NCI-H2029 treated with DMSO at 0.1 percent for 48 hours (cell line): ENCODE measurements at regions not wholly inside any gene's neighbourhood (a gene's known extent, or its start where the extent isn't known, plus 50 kb on each side); places are given as distances from the start of the nearest gene placed in this dataset.

Experiments used
- DNase-seq: peaks from one replicate; lab custom pipeline; 2025; lab: John Stamatoyannopoulos, UW

DNA sequence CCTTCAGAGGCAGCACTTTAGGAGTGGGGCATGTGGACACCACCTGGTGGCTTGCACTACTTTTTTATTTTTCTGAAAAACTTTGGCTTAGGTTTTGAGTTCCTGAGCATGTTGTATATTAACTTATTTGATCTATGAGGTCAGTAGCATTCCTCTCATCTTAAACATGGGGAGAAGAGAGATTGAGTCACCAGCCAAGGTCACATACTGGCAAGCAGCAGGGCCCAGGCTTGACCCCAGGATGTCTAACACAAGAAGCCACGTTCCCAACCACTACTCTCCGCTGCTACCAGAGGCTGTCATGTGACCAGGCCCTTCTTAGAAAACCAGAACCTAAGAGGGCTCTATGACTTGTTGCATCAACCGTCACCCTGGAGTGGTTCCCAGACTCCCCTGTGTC is 210.3 kb upstream of the GPR26 start:
- no peak for DNase-seq

DNA sequence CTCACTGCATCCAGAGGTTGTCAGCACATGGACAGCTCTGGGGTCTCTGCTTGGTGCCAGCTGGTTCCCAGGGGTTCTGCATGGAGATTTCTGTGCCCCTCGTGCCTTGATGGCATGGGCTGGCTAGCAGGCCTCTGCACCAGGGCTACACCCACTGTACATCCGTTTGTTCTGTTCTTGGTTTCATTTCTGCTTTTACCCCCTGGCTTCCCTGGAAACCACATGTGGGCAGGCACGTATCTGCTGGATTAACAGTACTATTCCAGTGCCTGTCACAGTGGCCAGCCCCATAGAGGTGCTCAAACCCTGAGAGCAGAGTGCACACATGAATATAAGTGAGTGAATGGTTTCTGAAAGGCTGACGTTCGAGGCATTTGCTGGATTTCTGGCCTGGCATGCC is 207.2 kb upstream of the GPR26 start:
- DNase-seq: no peak

DNA sequence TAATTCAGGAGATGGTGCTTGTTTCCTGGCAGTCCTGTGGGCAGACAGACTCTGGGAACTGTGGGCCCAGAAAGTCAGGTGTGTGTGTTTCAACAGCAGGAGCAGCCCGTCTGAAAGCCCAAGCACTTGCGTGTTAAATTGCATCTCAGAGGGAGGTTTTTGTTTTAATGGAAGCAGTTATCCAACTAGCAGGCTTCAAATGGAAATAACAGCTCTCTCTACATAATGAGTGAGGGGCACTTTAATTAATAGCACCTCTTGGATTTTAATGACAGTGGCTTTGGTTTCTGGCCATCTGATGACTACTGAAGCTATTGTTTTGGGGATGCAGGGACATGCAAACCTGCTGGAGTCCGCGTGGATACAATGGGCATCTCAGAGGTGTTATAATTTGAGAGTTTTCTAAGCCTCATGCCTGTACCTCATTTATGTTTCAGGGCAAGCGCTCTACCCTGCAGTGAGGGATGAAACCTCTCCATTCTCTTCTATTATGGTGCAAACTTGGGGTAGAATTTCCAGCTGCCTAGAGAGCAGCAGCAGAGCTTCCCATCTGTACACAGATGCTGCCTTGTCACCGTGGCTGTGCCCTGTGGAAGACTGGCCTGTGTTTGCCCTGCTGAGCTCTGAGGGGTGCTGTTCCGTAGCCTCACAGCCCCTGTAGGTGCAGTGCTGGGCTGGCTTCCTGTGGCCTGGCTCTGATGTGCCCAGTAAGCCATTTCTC is 206.6 kb upstream of the GPR26 start:
- DNase-seq: no peak

DNA sequence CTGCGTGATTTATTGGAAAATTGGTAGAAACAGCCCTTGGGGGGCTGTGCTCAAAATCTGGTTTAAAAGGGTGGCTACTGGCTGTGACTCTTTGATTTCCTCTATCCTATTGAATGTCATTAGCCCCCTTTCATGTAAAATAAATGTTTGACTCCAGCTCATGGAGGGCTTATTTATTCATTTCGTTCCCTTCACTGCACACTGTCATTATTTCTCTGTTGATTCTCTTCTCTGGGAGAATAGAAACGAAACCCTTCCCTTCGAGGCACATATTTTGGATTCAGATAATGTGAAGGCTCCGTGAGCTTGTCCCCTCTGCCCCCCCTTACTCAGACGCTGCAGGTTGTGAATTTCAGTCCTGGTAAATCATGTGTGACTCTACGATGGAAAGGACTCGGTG is 203.9 kb upstream of the GPR26 start:
- no peak for DNase-seq

DNA sequence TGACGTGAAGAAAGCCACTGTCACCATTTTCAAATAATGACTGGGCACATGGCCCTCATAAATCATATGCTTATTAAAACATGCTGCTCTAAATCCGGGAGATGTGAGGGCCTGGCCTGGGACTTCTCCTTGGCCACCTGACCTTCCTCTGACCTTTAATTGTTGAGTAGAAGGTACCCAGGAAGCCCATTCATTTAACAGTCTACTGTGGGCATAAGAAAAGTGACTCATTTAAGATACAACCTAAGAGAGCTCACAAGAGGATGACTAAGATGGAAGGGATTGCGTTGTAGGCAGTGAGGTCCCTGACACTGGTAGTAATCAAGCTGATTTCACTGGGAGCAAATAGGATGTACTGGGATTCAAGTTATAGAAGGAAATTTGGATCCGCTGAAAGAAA is 203.4 kb upstream of the GPR26 start:
- no peak for DNase-seq

DNA sequence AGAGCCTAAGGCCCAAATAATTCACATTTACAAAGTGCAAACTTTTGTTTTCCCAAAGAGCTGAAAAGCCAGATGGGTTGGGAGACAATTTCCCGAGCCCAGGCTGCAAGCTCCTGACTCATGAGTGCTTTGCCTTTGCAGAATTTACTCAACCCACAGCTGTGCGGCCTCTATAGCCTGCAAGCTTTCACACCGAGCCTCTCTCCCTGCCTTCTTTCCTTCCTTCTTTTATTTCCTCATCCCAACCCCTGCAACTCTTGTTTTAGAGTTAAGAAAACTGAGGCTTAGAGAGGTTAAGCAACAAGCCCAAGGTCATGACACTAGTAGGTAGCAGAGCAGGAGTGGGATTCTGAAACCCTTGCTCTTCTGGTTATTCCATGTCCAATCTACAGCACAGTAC is 203.0 kb upstream of the GPR26 start:
- no peak for DNase-seq

DNA sequence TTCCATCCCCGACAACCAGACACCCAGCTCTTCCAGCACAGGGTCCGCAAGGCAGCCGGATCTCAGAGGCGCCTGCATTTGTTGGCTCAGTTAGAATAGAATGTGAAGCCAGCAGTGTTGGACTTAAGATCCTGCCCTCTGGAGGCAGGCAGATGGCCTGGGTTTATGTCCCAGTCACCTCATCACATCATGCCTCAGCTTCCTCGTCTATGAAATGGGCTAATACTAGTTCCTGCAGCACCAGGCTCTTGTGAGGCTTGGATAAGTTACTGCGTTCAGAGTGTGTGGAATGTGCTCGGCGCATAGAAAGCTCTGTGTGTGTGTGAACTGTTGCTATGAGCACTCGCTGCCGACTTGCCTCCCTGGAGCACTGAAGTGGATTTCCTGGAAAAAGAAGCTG is 202.5 kb upstream of the GPR26 start:
- no peak for DNase-seq

DNA sequence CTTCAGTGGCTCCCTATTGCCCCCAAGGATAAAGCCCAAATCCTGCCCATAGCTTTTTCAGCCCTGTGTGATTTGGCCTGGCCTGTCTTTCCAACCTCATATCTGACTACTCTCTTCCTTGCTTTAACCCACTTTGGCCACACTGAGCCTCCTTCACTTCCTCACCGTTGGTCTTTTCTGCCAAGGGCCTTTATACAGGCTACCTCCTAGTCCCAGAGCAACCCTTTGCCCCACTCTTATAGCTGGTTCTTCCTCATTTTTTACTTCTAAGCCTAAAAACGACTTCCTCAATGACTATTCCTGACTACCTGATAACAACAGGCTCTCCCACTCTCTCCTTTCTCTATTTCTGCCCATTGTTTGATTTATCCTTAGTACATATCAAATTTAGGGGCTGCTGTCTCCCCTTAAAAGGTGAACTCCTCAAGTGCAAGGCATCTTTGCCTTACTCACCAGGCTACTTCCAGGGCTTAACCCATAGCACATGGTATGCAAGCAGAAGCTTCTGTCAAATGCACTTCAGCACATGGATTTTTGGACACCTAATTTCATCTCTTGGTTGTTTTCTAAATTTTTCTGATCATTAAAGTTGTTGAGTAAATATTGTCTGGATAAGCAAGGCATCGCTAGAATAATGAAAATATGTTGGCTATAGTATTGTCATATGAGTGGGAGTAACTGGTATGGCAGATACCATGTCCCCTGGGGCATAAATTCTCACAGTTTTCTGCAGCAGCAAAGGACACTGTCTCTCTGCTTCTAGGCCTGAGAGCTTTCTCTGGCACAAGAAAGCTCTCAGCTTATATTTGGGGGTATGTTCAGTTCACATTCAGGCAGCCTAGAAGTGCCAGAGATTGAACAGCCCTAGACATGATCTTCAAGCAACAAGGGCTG is 201.5 kb upstream of the GPR26 start:
- DNase-seq: no peak

DNA sequence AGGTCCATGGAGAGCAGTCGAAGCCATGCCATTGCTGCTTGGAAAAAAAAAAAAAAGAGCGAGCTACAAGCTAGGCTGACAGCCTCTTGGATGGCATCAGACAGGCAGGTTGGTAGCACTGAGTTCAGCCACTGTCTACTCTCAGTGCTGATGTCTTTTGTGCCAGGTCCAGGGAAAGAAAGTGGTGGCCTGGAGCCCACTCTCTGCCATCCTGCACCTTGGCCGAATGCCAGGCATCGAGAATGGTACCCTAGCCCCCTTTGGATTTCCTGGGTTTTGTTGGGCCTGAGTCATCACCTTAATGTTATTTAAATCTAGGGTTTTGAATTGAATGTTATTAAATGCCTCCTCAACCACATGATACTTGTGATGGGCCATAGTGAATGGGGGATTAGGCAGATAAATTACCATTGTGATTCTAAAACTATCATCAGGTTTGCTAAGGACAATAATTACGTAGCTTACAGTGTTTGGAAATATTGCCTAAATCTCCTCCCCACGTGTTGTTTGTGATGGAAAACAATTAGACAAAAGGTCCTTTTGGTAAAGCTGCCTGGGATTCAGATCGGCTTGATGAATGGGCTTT is 195.7 kb upstream of the GPR26 start:
- DNase-seq: no peak

DNA sequence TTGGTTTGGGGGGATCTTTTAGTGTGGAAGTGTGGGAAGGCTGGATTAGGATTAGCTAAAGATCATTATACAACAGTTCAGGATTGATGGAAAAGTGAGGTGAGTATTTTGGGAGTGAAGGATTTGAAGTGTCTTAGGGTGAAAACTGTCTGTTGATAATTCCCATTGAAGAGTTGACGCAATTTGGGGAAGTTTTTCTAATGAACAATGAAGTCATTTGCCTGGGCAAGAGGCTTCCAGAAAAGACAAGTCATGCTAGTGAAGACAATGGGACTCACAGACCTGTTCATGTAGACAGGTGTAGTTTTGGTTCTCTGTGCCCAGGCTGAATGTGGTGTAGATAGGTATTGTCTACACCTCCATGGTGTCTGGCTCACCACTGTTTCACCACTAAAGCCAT is 194.3 kb upstream of the GPR26 start:
- no peak for DNase-seq

DNA sequence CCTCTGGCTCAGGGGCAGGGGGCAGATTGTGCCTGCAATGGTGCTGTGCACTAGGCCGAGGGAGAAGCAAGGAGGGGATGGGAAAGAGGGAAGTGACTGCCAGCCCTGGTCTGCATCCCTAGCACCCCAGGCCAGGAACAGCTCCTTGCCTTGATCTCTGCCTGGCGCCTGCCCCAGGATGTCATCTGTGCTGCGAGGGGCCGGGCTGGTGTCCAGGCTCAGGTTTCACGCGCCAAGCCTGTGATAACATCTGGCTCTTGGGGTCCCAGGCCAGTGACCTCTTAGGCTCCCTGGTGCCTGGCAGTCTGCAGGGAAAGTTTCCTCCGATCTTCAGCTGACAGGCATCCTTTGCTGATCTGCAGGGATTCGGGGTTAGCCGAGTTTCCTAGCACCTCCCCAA is 193.5 kb upstream of the GPR26 start:
- no peak for DNase-seq

DNA sequence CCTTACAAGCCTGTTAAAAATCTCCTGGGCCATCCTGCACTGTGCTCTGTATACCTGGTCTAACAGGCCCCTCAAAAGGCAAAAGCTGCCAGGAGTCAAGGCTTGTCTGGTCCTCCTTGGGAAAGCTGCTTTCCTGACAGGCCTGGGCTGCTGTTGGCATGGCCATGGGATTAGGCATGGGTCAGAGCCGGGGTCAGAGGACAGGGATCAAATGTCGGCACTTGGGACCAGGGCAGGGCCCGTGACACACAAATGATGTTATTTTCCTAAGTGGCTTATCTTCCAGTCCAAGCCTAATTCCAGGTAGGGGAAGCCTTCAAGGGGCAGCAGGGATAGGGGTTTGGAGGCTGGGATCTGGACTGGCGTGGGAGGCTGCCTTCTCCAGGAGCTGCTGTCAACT is 191.5 kb upstream of the GPR26 start:
- DNase-seq: no peak

DNA sequence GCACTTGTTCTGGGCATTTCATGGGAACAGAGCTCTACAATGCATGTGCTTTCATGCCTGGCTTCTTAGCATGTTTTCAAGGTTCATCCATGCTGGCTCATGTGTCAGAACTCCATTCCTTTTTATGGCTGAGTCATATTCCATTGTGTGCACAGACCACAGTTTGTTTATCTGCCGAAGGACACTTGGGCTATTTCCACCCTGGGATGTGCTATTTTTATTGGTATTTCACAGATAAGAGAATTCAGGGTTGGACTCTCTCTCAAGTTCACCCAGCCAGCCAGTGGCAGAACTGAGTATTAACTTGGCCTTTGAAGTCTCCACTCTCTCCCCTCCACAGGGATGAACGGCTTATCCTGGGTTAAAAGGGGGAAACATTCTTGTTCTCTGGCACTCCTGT is 190.7 kb upstream of the GPR26 start:
- no peak for DNase-seq

DNA sequence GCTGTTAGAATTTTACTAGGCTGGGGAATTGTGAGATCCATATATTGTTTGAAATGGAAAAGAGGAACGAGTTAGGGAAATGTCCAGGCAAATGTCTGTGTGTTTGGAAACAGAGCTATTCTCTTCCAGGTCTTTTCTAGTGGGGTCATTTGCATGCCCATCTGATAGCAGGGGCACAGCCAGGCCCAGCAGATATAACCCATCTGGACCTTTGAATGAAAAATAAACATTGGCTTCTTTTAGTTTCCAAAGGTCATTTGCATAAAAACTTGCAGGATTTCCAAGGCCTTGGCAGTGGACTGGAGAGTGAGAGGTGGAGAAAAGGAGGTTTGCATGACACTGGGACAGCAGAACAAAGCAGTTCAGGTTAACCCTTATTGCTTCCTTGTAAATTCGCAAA is 188.0 kb upstream of the GPR26 start:
- no peak for DNase-seq

DNA sequence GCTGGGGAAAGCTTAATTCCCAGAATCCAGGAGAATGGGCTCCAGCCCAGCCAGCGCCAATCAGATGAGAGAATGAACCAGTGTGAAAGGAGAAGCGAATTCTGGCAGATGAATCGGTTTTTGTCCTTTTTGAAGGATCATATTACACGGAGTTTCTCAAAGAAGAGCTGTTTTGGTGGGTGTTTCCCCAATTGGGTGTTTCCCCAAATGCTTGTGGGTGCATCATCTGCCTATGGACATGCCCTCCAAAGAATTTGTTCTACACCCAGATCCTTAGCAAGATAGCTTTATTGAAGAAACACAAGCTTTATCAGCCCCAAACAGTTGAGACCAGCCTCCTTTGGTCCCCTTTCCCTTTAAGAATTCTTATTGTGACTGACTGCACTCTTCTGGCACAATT is 186.5 kb upstream of the GPR26 start:
- no peak for DNase-seq

DNA sequence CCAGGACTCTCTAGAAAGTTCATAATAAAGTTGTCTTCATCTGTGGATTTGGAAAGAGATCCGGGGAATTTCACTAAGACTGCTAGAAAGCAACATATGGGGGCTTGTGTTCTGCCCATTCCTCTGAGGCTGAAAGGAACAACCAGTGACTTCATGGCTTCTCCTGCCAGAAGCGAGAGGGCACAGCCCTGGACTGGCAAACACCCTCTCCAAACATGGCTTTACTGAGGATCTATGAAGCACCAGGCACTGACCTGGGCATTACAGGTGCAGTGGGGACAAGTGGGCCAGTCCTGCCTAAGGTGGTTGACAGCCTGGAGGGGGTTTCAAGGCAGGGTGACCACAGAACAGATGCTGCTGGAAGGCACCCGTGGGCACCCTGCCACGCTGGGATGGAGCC is 185.8 kb upstream of the GPR26 start:
- DNase-seq: no peak

DNA sequence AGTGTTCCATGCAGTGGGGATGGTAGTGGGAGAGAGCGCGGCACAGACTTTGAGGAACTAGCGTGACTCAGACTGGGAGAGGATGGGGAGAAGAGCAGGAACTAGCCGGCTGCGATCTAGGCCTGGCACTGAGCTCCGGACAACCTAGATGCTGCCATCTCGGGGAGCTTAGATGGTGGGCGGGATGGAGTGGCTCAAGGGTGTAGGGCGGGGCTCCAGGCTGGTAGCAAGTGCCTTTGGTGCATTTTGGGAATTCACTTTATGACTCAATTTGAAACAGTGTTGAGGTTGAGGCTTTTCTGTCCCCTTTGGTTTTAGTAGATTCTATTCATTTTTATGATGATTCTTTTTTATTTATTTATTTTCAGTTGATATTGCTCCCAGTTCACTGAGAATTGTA is 185.3 kb upstream of the GPR26 start:
- no peak for DNase-seq

DNA sequence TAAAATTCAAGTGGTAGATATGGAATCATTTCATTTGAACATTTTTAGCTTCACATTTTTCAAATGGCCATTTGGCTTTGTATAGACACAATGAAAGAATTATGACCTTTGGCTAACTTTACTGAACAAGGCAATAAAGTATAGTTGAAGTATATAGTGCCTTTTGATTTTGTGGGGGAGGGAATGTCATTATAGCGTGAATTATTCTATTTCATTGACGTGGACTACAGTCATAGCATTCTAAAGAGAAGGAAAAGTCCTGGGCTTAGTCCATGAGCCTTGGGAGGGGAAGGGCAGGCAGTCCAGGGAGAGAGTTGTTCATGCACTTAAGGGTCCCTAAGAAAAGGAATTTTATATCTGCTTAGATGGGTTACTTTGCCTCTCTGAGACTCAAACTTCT is 181.4 kb upstream of the GPR26 start:
- no peak for DNase-seq

DNA sequence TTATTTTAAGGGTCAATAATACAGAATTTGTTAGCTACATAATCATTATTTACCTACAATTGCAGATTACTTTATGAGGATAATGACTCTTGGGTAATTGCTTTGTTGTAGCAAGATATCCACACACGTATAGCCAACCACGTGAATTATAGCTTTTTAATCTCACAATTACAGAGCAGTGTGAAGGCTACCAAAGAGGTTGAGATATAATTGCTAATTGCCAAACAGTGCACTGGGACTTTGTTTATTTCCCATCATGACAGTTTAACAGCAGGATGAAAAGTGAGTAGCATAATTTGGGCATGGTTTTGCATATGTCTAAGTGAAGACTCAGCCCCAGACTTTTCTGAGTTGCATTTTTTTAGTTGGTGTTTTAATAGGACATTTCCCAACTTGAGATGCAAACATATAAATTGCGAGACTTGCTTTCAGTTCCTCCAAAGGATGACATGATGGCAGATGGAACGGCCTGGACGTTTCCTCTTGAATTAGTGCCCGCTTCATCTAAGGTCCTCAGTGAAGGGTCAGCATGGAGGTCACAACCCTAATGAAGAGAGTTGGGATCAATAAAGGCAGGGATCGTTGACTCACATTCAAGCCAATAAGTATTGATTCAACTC is 180.7 kb upstream of the GPR26 start:
- DNase-seq: no peak

DNA sequence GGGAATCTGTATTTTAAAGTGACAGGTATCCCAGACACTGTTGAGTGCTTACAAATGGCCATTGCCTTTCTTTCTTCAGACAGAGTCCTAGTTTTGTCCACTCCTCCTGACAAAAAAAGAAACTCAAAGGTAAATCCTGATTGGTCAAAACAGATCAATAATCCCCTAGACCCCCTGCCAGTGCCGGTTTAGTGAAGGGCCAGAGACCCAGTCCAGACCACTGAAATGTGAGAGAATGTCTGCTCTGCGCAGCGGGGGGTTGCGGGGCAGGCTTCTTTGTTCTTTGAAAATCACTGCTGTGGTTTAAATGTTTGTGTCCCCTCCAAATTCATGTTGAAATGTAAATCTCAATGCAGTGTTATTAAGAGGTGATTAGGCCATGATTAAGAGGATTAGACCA is 177.7 kb upstream of the GPR26 start:
- DNase-seq: no peak

DNA sequence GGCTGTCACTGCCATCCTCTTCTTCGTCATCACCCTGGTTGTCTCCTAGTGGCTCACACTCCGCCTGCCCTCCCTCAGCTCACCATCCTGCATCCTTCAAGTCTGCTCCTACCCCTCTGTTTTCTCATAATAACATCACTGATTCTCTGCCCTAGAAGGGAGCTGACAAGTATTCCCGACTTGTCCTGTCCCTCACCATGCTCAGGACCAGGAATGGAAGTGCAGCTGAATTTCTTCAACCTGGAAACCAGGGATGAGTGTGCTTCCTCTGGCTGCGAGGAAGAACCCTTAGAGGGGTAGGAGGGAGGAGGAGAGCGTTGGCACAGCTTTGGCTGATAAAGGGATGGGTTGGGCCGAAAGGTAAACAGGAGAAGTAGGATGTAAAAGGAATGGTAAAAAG is 174.8 kb upstream of the GPR26 start:
- DNase-seq: no peak

DNA sequence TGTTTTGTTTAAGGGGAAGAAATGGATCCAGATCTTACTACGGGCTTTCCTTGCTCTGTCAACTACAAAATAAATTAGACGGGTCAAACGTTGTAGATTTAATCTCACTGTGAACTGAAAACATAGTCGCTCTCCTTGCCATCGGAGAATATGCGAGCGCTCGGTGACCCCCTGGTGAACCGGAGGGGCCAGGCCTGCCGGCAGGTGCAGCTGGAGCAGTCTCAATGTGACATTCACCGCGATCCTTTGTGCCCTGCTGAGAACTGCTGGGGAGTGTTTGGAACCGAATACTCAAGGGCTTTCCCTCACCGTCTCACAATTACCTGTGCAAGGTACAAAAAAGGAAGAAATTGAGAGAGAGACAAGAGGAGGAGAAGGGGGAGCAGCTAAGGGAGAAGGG is 174.1 kb upstream of the GPR26 start:
- DNase-seq: no peak

DNA sequence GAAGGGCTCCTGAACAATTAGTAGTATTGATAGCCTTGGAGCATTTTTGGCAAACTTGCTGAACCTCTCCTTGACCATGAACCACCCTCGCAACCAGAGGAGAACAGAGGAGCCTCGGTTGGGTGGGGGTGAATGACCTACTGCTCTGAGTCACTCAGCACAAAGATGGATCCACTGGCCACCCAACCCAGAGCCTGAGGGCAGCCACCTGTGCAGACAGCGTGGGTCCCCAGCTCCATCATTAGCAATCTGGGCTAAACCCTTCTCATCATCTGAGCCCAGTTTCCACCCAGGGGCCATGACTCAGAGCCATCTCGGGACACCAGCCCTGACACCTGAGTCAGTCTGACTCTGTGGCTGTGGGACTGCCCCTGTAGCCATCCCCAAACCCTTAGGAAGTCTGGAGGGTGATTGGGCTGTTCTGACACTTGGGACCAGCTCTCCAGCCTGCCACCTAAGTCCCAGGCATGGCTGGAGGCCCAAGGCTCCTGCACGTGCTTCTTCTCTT is 171.8 kb upstream of the GPR26 start:
- no peak for DNase-seq
